Esophagus muscularis mucosa (tissue), 4 donors: ENCODE measurements at regions not wholly inside any gene's neighbourhood (a gene's known extent, or its start where the extent isn't known, plus 50 kb on each side); places are given as distances from the start of the nearest gene placed in this dataset.

Experiments
- EP300 ChIP-seq: sonication (generic); formaldehyde crosslinking; IDR thresholded peaks from one replicate; pipeline ENCODE4 v1.6.1; 2017; ENCODE audit warnings: antibody characterized with exemption
- POLR2A ChIP-seq: fragments of 450-650 bp; IDR thresholded peaks from one replicate; pipeline ENCODE4 v1.6.1; 2017; ENCODE audit warnings: antibody characterized with exemption, moderate library complexity, mild to moderate bottlenecking, low read depth
- POLR2AphosphoS5 ChIP-seq, 2 donors: sonication (generic); formaldehyde crosslinking; IDR thresholded peaks; one replicate each; pipeline ENCODE4 v1.6.1; 2017; ENCODE audit warnings: antibody characterized with exemption in 2 of 2
- TF ChIP-seq, protein P1 (sequence below), 3 experiments: fragments of 200-600 bp in 2 of 3; fragments of 450-650 bp in 1 of 3; sonication (generic) in 2 of 3; IDR thresholded peaks; one replicate each; pipeline ENCODE4 v1.5.1; 2017 to 2019; ENCODE audit warnings: antibody characterized with exemption in 3 of 3, mild to moderate bottlenecking in 2 of 3, moderate library complexity in 1 of 3

DNA sequence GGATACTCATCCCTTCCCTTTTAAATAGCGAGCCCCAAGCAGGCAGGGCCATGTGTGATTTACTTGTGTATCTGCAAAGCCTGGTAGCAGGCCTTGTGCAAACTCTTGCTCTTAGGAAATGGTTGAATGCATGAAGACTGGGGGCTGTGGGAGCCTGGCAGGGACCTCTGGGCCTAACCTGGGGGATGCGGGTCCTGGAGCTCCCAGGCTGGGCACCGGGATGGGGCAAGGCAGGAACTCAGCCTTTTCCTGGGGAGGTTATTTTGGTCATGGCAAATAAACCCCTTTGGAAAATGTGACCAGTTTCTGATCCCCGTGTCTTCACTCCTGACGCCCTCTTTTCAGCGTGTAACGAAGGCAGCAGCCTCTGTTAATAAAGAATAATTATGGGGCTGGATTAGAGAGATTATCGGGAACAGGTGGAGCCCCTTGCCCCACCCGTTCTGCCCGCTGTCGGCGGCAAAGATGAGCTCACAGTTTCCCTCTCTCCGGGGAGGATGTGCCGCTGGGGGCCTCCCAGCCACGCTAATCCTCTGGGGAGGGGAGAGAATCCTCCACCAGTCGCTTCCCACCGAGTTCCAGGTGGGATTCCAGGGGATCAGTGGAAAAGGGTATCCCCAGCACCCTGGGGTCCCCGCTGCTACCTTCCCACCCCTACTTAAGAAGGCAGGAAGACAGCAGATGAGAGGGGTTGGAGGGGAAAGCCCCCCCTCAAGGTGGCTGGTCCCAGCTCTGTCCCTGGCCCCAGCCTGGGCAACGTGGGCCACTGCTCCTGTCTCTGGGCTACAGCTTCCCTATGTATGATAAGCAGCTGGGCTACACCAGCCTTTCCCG is 69.7 kb upstream of the WNT4 start:
- TF ChIP-seq, protein P1, sequence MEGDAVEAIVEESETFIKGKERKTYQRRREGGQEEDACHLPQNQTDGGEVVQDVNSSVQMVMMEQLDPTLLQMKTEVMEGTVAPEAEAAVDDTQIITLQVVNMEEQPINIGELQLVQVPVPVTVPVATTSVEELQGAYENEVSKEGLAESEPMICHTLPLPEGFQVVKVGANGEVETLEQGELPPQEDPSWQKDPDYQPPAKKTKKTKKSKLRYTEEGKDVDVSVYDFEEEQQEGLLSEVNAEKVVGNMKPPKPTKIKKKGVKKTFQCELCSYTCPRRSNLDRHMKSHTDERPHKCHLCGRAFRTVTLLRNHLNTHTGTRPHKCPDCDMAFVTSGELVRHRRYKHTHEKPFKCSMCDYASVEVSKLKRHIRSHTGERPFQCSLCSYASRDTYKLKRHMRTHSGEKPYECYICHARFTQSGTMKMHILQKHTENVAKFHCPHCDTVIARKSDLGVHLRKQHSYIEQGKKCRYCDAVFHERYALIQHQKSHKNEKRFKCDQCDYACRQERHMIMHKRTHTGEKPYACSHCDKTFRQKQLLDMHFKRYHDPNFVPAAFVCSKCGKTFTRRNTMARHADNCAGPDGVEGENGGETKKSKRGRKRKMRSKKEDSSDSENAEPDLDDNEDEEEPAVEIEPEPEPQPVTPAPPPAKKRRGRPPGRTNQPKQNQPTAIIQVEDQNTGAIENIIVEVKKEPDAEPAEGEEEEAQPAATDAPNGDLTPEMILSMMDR (IDR thresholded peaks at IDR 0.05), result no peak
- TF ChIP-seq POLR2AphosphoS5 (IDR thresholded peaks at IDR 0.05), result no peak
- no peak for TF ChIP-seq EP300
- TF ChIP-seq POLR2A, result no peak
